Stimulated activated CD4-positive, alpha-beta T cell treated with anti-CD3 and anti-CD28 coated beads, Interleukin-4, amount 100 ng/mL, for 48 hours (primary cell): ENCODE measurements at regions not wholly inside any gene's neighbourhood (a gene's known extent, or its start where the extent isn't known, plus 50 kb on each side); places are given as distances from the start of the nearest gene placed in this dataset.
"Not testable (repeated sequence)": the region's sequence is repeated elsewhere in the genome, so short reads cannot be mapped to it uniquely, and the experiment has no call there.

Experiments used
- DNase-seq, 2 donors: peaks; one replicate each; pipeline ENCODE4 v3.0.0-alpha.2; 2020; ENCODE audit warnings: low read depth in 2 of 2

GRCh38 chr14:30223385-30223785, 295.7 kb upstream of the PRKD1 start:
- no peak for DNase-seq

GRCh38 chr14:30223966-30224365, 296.3 kb upstream of the PRKD1 start:
- no peak for DNase-seq

- no peak for DNase-seq
These were observed 297.5 kb upstream of the PRKD1 start for GRCh38 chr14:30225176-30225575.

- no peak for DNase-seq
These were observed 299.8 kb upstream of the PRKD1 start for GRCh38 chr14:30227436-30227835.

- no peak for DNase-seq
These were observed 300.2 kb upstream of the PRKD1 start for GRCh38 chr14:30227876-30228275.

GRCh38 chr14:30230719-30231118, 303.1 kb upstream of the PRKD1 start:
- no peak for DNase-seq

- no peak for DNase-seq
These were observed 307.3 kb upstream of the PRKD1 start for GRCh38 chr14:30234966-30235365.

- DNase-seq = no peak
These were observed 307.8 kb upstream of the PRKD1 start for GRCh38 chr14:30235485-30235884.

GRCh38 chr14:30238936-30239335, 311.3 kb upstream of the PRKD1 start:
- DNase-seq = no peak

GRCh38 chr14:30240018-30240417, 312.4 kb upstream of the PRKD1 start:
- no peak for DNase-seq

- DNase-seq = no peak
These were observed 313.0 kb upstream of the PRKD1 start for GRCh38 chr14:30240685-30241084.

GRCh38 chr14:30242744-30243143, 315.1 kb upstream of the PRKD1 start:
- DNase-seq = no peak

- DNase-seq = no peak
These were observed 315.6 kb upstream of the PRKD1 start for GRCh38 chr14:30243207-30243606.

- DNase-seq = no peak
These were observed 315.2 kb upstream of the G2E3 start for GRCh38 chr14:30243805-30244204.

GRCh38 chr14:30244348-30244747, 314.6 kb upstream of the G2E3 start:
- DNase-seq = not testable (repeated sequence)

GRCh38 chr14:30251017-30251416, 307.9 kb upstream of the G2E3 start:
- no peak for DNase-seq

- DNase-seq = no peak
These were observed 307.3 kb upstream of the G2E3 start for GRCh38 chr14:30251557-30252100.

- DNase-seq = no peak
These were observed 306.8 kb upstream of the G2E3 start for GRCh38 chr14:30252151-30252550.

GRCh38 chr14:30252783-30253674, 305.9 kb upstream of the G2E3 start:
- DNase-seq = no peak

- DNase-seq = no peak
These were observed 302.3 kb upstream of the G2E3 start for GRCh38 chr14:30256627-30257026.

GRCh38 chr14:30257946-30258661, 300.9 kb upstream of the G2E3 start:
- no peak for DNase-seq

- DNase-seq = no peak
These were observed 297.9 kb upstream of the G2E3 start for GRCh38 chr14:30260833-30261607.
